Astrocyte (in vitro differentiated cells and primary cell): ENCODE measurements at regions not wholly inside any gene's neighbourhood (a gene's known extent, or its start where the extent isn't known, plus 50 kb on each side); places are given as distances from the start of the nearest gene placed in this dataset.

ENCODE experiments used
- DNase-seq: peaks from one replicate; pipeline ENCODE4 v3.0.0-alpha.2; 2010; ENCODE audit warnings: low read depth
- FAIRE-seq: peaks from 2 replicates; lab custom pipeline; 2011; peaks lifted over from hg19 to GRCh38; lab: Jason Lieb, UNC
- H2AFZ ChIP-seq: 2 replicates; pipeline ENCODE4 v1.6.0; 2012; ENCODE audit warnings: low read depth, low read length, inconsistent platforms
- H3K27ac ChIP-seq: 2 replicates; pipeline ENCODE4 v1.5.1; 2011; ENCODE audit warnings: low read depth, low read length, inconsistent platforms
- H3K27me3 ChIP-seq: 2 replicates; pipeline ENCODE4 v1.6.0; 2011; ENCODE audit warnings: low read length, inconsistent platforms; ENCODE audit not compliant: insufficient read depth
- H3K36me3 ChIP-seq: 2 replicates; pipeline ENCODE4 v1.5.1; 2011; ENCODE audit warnings: low read length, inconsistent platforms; ENCODE audit not compliant: insufficient read depth
- H3K4me1 ChIP-seq: 2 replicates; pipeline ENCODE4 v1.5.1; 2011; ENCODE audit warnings: low read length, inconsistent platforms; ENCODE audit not compliant: insufficient read depth
- H3K4me2 ChIP-seq: 2 replicates; pipeline ENCODE4 v1.6.0; 2012; ENCODE audit warnings: low read length, inconsistent platforms
- H3K4me3 ChIP-seq: 2 replicates; pipeline ENCODE4 v1.5.1; 2011; ENCODE audit warnings: low read depth, mild to moderate bottlenecking, low read length, inconsistent platforms; ENCODE audit not compliant: insufficient read depth
- H3K79me2 ChIP-seq: 2 replicates; pipeline ENCODE4 v1.6.0; 2012; ENCODE audit warnings: mild to moderate bottlenecking, low read length, inconsistent platforms; ENCODE audit not compliant: insufficient read depth
- H3K9ac ChIP-seq: 2 replicates; pipeline ENCODE4 v1.6.0; 2012; ENCODE audit warnings: mild to moderate bottlenecking, low read length, inconsistent platforms
- H3K9me3 ChIP-seq: 2 replicates; pipeline ENCODE4 v1.5.1; 2012; ENCODE audit warnings: low read depth, mild to moderate bottlenecking, low read length, inconsistent platforms; ENCODE audit not compliant: insufficient read depth
- H4K20me1 ChIP-seq: 2 replicates; pipeline ENCODE4 v1.6.0; 2012; ENCODE audit warnings: low read length, inconsistent platforms; ENCODE audit not compliant: insufficient read depth
- H3K27ac Mint-ChIP-seq: one replicate; pipeline ENCODE4 v1.8.0; 2021; ENCODE audit warnings: mild to moderate bottlenecking, mixed read lengths; ENCODE audit not compliant: unreplicated experiment
- H3K27me3 Mint-ChIP-seq: one replicate; pipeline ENCODE4 v1.8.0; 2021; ENCODE audit warnings: low read depth, mixed read lengths; ENCODE audit not compliant: unreplicated experiment
- H3K36me3 Mint-ChIP-seq: one replicate; pipeline ENCODE4 v1.8.0; 2021; ENCODE audit warnings: low read depth, mixed read lengths; ENCODE audit not compliant: unreplicated experiment
- H3K4me1 Mint-ChIP-seq: one replicate; pipeline ENCODE4 v1.8.0; 2021; ENCODE audit warnings: low read depth, mixed read lengths; ENCODE audit not compliant: unreplicated experiment
- H3K4me3 Mint-ChIP-seq: one replicate; pipeline ENCODE4 v1.8.0; 2021; ENCODE audit warnings: mild to moderate bottlenecking, moderate library complexity, mixed read lengths; ENCODE audit not compliant: unreplicated experiment
- H3K9me3 Mint-ChIP-seq: one replicate; pipeline ENCODE4 v1.8.0; 2021; ENCODE audit warnings: mild to moderate bottlenecking, mixed read lengths; ENCODE audit not compliant: unreplicated experiment
- EZH2 ChIP-seq: IDR thresholded peaks from 2 replicates; pipeline ENCODE4 v1.6.1; 2012; ENCODE audit warnings: mild to moderate bottlenecking, low read length, inconsistent platforms; ENCODE audit not compliant: insufficient read depth
- TF ChIP-seq, protein P1 (sequence below): IDR thresholded peaks from 2 replicates; pipeline ENCODE4 v1.5.1; 2011; ENCODE audit warnings: low read depth, mild to moderate bottlenecking, inconsistent platforms, low read length, moderate library complexity; ENCODE audit not compliant: insufficient read depth

DNA sequence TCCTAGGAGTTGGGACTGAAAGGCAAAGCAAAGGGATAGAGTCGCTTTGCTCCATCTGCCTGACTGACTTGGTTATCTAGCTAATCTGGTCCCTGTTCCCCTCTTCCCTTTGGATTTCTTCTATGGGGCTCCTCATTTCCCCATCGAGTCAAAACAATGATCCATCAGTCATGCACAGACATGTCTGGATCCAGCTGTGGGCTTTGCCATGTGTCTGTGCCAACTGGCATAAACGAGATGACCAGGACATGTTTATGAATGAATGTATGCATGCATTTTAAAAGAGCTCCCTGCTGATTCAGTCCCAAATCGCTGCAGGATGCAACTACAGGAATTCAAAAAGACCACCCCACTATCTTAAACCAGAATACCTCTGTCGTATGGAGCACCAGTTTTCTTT is 122.0 kb downstream of the ARL4A start:
- peaks cover 3% of the 10 kb centered on the region for H3K4me1 Mint-ChIP-seq
- TF ChIP-seq, protein P1, sequence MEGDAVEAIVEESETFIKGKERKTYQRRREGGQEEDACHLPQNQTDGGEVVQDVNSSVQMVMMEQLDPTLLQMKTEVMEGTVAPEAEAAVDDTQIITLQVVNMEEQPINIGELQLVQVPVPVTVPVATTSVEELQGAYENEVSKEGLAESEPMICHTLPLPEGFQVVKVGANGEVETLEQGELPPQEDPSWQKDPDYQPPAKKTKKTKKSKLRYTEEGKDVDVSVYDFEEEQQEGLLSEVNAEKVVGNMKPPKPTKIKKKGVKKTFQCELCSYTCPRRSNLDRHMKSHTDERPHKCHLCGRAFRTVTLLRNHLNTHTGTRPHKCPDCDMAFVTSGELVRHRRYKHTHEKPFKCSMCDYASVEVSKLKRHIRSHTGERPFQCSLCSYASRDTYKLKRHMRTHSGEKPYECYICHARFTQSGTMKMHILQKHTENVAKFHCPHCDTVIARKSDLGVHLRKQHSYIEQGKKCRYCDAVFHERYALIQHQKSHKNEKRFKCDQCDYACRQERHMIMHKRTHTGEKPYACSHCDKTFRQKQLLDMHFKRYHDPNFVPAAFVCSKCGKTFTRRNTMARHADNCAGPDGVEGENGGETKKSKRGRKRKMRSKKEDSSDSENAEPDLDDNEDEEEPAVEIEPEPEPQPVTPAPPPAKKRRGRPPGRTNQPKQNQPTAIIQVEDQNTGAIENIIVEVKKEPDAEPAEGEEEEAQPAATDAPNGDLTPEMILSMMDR, result no peak
- no peak for TF ChIP-seq EZH2
- no peaks in the 10 kb centered on the region for H3K4me1 ChIP-seq
- no peaks in the 10 kb centered on the region for H3K79me2 ChIP-seq
- H3K27ac ChIP-seq, result no peak overlapping the region
- no peak overlapping the region for H3K4me3 ChIP-seq
- no peaks in the 10 kb centered on the region for H3K27me3 ChIP-seq
- H3K4me3 Mint-ChIP-seq, result no peak overlapping the region
- H3K4me2 ChIP-seq, result no peak overlapping the region
- peak overlapping the region; percentile 58 for H2AFZ ChIP-seq
- H3K9ac ChIP-seq, result no peak overlapping the region
- H3K9me3 ChIP-seq, result no peaks in the 10 kb centered on the region
- no peaks in the 10 kb centered on the region for H3K36me3 Mint-ChIP-seq
- no peaks in the 10 kb centered on the region for H3K9me3 Mint-ChIP-seq
- H3K27ac Mint-ChIP-seq, result no peak overlapping the region
- DNase-seq, result no peak
- H4K20me1 ChIP-seq, result no peaks in the 10 kb centered on the region
- no peaks in the 10 kb centered on the region for H3K27me3 Mint-ChIP-seq
- no peak for FAIRE-seq
- H3K36me3 ChIP-seq, result no peaks in the 10 kb centered on the region

DNA sequence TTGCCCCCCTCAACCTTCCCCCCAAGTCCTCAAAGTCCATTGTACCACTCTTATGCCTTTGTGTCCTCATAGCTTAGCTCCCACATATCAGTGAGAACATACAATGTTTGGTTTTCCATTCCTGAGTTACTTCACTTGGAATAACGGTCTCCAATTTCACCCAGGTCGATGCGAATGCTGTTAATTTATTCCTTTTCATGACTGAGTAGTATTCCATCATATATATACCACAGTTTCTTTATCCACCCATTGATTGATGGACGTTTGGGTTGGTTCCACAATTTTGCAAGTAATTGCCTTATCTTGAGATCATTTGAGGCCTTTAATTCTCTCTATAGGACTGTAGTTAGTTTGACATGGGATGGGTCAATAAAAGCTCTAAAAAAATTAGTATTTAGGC is 124.7 kb downstream of the ARL4A start:
- FAIRE-seq (no peak), DNase-seq (no peak)
- Histone ChIP-seq H4K20me1 (no peaks in the 10 kb centered on the region), H3K79me2 (no peaks in the 10 kb centered on the region), H3K36me3 (no peaks in the 10 kb centered on the region), H2AFZ (no peak overlapping the region), H3K9me3 (no peaks in the 10 kb centered on the region), H3K4me2 (no peak overlapping the region), H3K27ac (no peak overlapping the region), H3K9ac (no peak overlapping the region), H3K4me1 (no peaks in the 10 kb centered on the region), H3K4me3 (no peak overlapping the region), H3K27me3 (no peaks in the 10 kb centered on the region)
- Mint-ChIP-seq H3K36me3 (no peaks in the 10 kb centered on the region), H3K9me3 (no peaks in the 10 kb centered on the region), H3K4me3 (no peak overlapping the region), H3K27ac (no peak overlapping the region), H3K27me3 (no peaks in the 10 kb centered on the region), H3K4me1 (no peaks in the 10 kb centered on the region)
- no peak for TF ChIP-seq EZH2
- TF ChIP-seq, protein P1, result no peak

DNA sequence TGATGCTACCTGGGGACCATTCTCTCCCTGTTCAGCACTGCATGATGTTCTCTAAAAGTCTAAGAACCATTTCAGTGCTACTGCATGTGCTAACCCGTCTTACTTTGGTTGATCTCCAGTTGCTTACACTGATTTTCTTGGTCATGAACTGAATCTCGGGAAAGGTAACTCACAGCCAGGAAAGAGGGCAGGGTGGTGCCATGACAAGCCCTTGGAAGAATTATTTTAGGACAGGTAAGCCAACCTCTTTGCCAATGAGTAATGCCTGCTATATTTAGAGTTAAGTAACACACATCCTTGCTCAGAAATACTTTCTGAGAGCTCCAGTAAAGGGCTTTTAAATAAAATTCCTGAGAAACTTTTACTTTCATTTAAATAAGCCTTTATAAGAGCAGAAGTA is 126.7 kb downstream of the ARL4A start:
- no peaks in the 10 kb centered on the region for H3K36me3 ChIP-seq
- no peaks in the 10 kb centered on the region for H4K20me1 ChIP-seq
- Mint-ChIP-seq H3K4me3 (no peak overlapping the region), H3K4me1 (no peaks in the 10 kb centered on the region), H3K9me3 (no peaks in the 10 kb centered on the region), H3K27ac (no peak overlapping the region), H3K27me3 (no peaks in the 10 kb centered on the region), H3K36me3 (no peaks in the 10 kb centered on the region)
- FAIRE-seq (no peak), DNase-seq (no peak)
- H3K9me3 ChIP-seq, result no peaks in the 10 kb centered on the region
- no peak overlapping the region for H3K4me2 ChIP-seq
- no peak overlapping the region for H2AFZ ChIP-seq
- TF ChIP-seq, protein P1, result no peak
- no peak for TF ChIP-seq EZH2
- no peak overlapping the region for H3K27ac ChIP-seq
- H3K27me3 ChIP-seq, result no peaks in the 10 kb centered on the region
- no peak overlapping the region for H3K9ac ChIP-seq
- H3K4me1 ChIP-seq, result no peaks in the 10 kb centered on the region
- H3K4me3 ChIP-seq, result no peak overlapping the region
- H3K79me2 ChIP-seq, result no peaks in the 10 kb centered on the region
